ENCODE measurements at regions not wholly inside any gene's neighbourhood (a gene's known extent, or its start where the extent isn't known, plus 50 kb on each side); places are given as distances from the start of the nearest gene placed in this dataset.

DNA sequence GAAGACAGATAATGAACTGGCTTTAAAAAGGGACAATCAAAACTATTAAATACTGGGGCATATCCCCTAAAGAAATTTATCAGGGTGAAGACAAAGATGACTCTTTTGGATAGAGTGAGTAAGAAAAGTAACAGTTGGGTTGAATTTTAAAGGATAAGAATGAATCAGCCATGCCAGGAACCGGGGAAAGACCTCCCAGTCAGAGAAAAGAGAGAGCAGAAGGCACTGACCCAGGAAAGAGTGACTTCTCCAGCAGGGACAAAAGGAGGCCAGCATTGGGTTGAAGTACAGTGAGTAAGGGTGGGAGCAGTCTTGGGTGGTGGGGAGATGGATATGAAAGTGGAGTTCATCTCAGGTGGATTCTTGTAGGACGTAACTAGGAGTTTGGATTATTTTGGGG lies 516.9 kb upstream of the JAG1 start:
- DNase-seq, result no peak

- no peak for DNase-seq
Measured at GRCh38 chr20:11192106-11192505, 518.3 kb upstream of the JAG1 start.

DNA sequence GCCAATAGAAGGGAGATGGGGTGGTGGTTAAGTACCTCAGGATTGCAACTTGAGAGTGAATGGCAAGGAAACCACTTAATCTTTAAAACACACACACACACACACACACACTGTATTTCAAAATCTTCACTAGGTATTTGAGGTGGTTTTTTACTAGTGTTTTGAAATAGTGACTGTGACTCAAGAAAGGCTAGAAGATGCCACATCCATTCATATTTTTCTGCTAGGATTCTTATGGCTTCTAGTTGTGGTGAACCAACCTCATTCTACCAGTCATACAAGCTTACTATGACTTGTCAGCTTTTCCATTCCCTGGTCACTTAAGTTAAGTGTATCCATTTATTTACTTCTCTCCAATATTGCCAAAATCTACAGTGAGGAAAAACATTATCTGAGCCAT lies 519.4 kb upstream of the JAG1 start:
- DNase-seq, result no peak

GRCh38 chr20:11195169-11195568 lies 521.4 kb upstream of the JAG1 start:
- no peak for DNase-seq

DNA sequence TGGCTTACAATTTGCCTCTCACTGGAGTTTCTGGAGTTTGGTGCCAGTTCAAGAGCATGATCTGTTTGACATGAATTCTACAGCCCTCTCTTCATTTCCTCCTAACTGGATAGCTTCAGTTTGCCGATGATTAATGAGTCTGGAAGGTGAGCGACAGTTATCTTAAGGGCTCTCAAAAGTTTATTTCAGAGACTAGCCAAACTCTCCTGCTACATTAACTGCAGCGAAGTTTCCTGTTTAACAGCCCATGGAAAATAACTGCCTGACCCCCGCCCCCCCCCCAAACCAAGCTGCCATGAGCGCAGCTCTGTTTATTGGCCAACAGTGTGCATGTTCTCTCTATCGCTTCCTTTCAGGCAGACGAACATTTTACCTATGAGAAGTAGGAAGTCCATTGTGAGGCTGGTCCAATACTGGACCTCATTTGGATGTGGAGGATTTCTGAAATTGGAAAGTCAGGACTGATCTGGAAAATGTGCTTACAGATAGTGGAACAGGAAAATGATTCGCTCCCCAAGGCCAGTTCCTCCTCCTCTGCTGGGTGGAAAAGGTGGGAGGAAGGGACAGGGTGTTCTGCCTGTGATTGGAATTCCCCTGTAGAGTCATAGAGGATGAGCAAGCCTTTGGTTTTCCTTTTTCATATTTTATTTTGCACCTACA lies 522.2 kb upstream of the JAG1 start:
- DNase-seq, result no peak

GRCh38 chr20:11197851-11198250 lies 524.1 kb upstream of the JAG1 start:
- DNase-seq, result no peak

DNA sequence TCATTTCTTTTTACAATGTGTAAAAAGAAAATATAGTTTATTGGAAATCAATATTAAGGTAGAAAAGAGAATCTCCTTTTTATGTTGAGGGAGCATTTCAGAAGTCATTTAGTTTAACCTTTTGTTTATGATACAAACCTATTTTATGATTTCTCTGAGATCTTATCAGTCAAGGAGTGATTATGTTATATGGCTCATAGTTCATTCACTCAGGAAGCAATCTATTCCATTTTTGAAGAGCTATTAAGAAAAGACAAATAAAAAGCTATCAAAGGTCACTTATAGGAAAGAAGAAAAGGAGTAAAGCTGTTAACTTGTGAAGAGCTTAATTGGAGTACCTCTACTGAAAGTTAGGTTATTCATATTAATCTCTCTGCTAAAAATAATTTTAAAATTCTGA lies 526.6 kb upstream of the JAG1 start:
- no peak for DNase-seq

- DNase-seq, result peak; percentile 27
Measured at GRCh38 chr20:11204926-11205768, 531.3 kb upstream of the JAG1 start.

DNA sequence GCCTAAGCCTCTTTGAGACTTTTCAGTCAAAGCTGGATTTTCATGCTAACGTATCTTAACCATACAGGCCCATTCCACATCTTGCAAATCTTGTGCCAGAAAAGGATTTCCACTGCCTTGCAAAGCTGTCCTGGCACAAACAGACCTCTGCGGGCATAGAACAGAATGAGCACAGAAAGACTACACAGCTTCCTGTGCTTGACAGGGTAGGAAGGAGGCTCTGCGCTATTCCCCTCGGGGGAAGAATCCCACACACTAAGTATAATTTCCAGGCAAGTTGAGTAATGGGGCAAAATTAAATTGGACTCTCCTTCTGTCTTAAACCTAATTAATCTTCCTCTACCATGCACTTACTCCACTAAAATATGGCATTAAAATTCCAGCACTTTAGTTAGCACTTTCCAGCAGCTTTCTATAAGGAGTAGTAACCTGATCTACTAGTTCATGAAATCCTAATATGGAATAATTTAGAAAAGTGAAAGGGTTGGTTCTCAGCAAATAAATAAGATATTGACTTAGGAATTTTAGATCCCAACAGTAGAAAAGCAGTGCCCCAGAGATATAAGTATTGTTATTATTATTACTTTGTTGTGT lies 532.1 kb upstream of the JAG1 start:
- no peak for DNase-seq

DNA sequence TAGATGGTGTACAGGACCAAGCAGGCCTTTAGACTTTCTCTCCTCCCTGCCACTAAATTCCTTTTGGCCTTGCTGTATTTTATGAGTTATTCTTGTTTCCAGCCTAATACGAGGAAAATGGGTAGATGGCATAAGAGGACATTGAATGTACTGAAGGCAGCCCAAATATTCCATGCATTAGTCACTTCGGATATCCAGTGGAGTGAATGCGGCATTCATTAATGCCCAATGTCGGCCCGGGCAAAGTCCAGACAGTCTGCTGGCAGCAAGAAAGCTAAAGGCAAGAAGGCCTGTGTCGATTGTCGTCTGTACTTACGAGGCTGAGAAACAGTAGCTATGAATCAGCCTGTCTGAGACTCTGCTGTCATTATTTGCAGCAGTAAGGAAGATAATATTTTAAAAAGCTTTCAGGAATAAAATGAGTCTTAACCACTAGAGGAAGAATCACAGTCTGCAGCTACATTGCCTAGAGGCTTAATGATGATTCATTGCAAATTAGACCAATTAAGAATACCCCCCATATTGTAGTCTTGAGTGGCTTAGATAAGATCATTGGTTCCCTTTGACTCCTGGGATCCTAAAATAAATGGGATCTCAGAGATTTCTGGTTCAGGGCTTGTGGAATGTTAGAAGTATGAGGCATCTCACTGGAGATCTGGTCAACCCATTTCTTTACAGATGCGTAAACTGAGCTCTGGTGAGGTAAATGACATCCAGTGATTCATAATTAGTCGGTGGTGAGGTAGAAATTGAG lies 534.1 kb upstream of the JAG1 start:
- no peak for DNase-seq

- no peak for DNase-seq
Measured at GRCh38 chr20:11210611-11211010, 536.8 kb upstream of the JAG1 start.

DNA sequence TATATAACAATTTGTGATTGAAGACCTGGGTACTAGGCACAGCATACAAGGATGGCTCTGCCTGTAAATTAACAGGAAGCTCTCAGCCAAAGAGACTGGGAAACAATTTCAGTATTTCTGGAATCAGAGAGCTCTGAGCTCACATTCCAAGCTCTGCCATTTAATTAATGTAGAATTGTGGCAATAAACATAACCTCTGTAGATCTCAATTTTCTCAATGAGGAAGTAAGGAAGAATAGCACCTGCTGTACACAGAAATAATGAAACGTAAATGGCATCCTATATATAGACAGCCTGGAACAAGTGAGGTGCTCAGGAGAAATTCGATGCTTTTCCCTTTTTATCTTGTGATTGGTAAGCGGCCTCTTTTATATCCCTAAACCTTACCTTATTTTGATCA lies 538.5 kb upstream of the JAG1 start:
- DNase-seq, result no peak

DNA sequence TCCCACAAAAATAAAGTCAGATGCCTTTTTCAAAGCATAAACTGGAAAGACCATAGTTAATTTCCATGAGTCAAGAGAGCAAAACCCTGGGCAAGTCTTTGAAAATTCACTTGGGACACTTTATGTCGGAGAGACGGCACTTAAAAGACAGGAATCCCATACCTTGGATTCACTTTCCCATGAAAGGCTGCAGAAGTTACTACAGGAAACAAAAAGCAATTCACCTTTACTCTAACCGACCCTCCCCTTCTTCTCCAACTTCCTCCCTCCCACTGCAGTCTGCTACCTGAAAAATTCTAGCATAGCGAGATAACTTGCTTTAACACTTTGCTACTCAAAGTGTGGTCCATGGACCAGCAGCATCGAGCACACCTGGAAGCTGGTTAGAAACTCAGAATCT lies 539.1 kb upstream of the JAG1 start:
- DNase-seq, result no peak

DNA sequence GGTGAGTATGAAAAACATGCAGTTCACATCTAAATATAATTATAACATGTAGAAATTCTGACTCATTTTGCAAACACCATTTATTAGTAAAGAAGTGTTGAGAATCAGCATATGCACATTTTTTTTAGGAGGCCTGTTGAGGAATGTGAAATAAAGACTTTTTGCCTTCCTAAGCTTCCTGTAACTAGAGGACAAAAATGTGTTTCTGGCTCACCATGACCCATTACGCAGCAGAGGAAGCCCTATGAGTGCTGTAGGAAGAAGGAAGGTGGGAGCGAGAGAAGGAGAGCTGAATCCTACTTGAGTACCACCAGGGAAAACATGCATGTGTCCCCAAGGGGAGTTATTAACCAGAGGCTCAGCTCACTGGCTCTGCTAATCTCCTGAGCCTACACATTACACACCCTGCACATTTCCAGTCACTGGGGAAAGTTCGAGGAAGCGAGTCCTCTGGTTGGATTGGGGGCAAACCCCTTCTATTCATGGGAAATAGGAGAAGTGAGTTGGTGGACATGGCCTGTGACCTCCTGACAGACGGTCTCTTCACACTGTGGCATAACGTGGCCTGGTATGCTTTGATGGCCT lies 540.5 kb upstream of the JAG1 start:
- DNase-seq, result no peak

DNA sequence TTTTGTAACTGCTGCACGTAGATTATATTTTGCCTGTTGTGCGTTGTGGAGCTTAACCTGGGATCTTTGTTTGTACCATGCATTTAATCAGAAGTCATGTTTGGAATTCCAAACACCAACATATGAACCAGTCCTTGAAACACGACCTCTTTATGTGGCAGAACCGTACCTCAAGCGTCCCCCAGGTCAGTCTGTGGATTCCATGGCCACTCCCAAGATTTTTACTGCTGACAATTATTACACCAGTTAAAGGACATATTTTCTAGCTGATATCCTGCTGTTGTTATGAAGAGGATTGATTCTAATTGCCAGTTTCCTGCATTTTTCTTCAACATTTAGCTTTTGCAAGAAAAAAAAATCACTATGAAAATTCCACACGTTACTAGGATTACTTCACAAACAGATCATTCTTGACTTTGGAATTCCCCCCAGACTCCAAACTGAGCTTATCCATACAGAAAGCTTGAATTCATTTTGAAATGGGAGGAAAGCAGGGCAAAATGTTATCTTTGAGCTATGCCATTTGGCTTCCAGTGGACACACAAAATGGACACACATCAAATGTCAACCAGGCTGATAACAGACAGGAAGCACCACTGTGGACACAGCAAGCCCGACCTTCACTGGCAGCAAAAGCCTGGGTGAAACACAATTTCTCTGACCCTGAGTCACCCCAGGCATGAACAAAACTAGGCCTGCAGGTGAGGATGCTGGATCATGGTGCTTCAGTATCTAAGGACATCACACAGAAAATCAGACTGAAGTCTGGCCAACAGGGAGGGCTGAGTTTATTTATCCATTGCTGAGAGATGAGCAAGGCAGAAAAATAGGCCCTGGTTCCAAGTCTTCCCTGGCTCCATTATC lies 542.9 kb upstream of the JAG1 start:
- no peak for DNase-seq

- DNase-seq, result no peak
Measured at GRCh38 chr20:11217326-11218172, 543.8 kb upstream of the JAG1 start.

DNA sequence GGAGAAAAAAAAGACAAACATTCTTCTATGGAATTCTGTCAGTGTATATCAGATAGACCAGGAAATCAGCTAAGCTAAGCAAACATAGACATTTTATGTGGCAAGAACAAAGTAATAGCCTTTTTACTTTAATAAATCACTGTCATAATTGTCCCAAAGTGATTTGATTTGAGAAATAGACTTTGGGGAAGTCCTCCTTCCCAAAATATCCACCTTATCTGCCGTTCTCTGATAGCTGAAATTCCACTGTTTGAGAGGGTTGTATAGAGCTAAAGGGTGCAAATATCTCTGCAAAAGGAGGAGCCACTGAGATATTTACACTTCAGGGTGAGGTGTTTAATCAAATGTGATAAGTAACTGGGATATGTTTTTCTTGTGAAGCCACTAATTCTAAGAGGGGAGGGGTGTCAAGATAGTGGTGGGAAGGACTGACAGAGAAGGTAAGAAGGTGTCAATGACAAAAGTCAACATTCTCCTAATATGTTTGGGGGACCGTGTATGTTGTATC lies 544.4 kb upstream of the JAG1 start:
- DNase-seq, result no peak

- DNase-seq, result no peak
Measured at GRCh38 chr20:11219192-11219591, 545.4 kb upstream of the JAG1 start.

DNA sequence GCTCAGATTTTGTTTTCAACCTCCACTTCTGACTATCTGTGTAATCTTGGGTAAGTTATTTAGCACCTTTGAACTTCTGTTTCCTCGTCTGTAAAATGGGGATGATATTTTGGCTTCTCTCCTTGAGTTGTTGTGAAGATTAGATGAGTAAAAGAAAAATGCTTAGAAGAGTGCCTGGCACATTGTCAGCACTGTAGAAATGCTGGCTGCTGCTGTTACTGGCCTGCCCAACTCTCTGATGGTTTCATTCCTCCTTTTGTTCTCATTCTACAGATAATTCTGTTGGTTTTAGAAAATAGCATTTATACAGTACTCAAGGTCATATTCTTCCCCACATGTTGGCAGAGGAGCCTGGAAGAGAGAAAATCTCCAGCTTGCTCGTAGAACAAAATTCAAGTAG lies 547.2 kb upstream of the JAG1 start:
- no peak for DNase-seq

GRCh38 chr20:11222243-11222642 lies 548.4 kb upstream of the JAG1 start:
- DNase-seq, result no peak

DNA sequence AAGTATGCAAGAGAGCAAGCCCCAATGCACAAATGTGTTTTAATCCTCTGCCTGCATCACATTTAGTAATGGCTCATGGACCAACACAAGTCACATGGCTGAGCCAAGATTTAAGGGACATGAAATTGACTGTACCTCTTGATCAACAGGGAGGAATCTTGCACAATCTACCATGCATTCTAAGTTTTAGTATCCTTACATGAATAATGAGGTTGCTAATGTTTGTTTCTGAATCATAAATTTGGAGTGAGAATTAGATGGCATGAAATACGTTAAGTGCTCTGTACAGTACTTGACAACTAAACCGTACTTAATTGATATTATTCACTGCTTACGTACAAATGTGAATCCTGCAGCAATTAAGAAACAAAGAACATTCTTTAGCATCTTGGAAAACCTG lies 553.8 kb upstream of the JAG1 start:
- no peak for DNase-seq

All from activated CD4-positive, alpha-beta T cell treated with anti-CD3 and anti-CD28 coated beads, Interleukin-2, amount 50 U/mL, for 16 hours (primary cell).